ENCODE measurements at regions not wholly inside any gene's neighbourhood (a gene's known extent, or its start where the extent isn't known, plus 50 kb on each side); places are given as distances from the start of the nearest gene placed in this dataset.

DNA sequence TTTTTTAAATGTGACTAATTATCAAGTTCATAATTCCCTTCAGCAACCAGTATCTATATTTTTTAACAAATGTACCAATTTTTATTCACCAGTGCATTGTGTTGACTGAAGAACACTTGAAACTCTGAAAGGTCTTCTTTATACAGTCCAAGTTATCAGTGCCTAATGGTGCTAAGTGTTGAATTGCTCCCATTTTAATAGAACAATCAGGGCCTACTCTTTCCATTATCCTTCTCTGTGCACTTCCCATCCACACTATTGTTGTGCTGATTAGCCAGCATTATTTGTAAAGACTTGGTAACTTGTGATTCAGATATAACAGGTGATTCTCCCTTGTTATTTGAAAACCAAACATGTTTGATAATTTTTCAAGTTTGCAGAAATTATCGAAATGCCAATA lies 1209.7 kb upstream of the MAP3K7 start:
- 33% methylated on average over 1 of the region's 1 CpG for WGBS (ENCODE audit: insufficient coverage, insufficient replicate concordance, low lambda C conversion rate, missing lambda C conversion rate)
- Histone ChIP-seq H3K36me3 (ENCODE audit: control insufficient read depth in 2 of 2, insufficient read depth in 2 of 2, low read length in 1 of 2) (no peaks in the 10 kb centered on the region), H3K4me2 (ENCODE audit: control insufficient read depth, insufficient read depth) (no peak overlapping the region), H3K4me1 (ENCODE audit: control insufficient read depth, insufficient read depth, low read length) (no peaks in the 10 kb centered on the region), H4K20me1 (ENCODE audit: control insufficient read depth, insufficient read depth) (no peaks in the 10 kb centered on the region), H2AFZ (ENCODE audit: control insufficient read depth, low read depth, low read length) (no peak overlapping the region), H3K4me3 (no peak overlapping the region), H3K79me2 (ENCODE audit: control insufficient read depth, insufficient read depth, low read length) (no peaks in the 10 kb centered on the region), H3K27me3 (replicated peaks in 1 of 2; ENCODE audit: control insufficient read depth in 2 of 2, insufficient read depth in 2 of 2, low read length in 1 of 2) (no peaks in the 10 kb centered on the region), H3K9me3 (replicated peaks; ENCODE audit: control insufficient read depth, insufficient read depth, low read length) (no peaks in the 10 kb centered on the region), H3K27ac (ENCODE audit: control insufficient read depth, insufficient read depth) (no peak overlapping the region), H3K9ac (ENCODE audit: control insufficient read depth, insufficient read depth, low read length) (no peak overlapping the region)
- CTCF ChIA-PET, result interaction anchor here (0.8 to 1.2 kb wide), 4 partner anchors 8 to 47 kb away, joined by 3 to 4 read pairs (median 3); no protein-coding TSS in a partner anchor
- BruUV-seq (replicated peaks), result no TSS peak
- no peak for TF ChIP-seq PML (IDR thresholded peaks at IDR 0.05; ENCODE audit: low read length)
- TF ChIP-seq SREBF1 (IDR thresholded peaks at IDR 0.05; ENCODE audit: low read length), result no peak
- no peak for TF ChIP-seq RAD21 (IDR thresholded peaks at IDR 0.05; ENCODE audit: insufficient read depth, low read depth, low read length)
- TF ChIP-seq, protein P1, sequence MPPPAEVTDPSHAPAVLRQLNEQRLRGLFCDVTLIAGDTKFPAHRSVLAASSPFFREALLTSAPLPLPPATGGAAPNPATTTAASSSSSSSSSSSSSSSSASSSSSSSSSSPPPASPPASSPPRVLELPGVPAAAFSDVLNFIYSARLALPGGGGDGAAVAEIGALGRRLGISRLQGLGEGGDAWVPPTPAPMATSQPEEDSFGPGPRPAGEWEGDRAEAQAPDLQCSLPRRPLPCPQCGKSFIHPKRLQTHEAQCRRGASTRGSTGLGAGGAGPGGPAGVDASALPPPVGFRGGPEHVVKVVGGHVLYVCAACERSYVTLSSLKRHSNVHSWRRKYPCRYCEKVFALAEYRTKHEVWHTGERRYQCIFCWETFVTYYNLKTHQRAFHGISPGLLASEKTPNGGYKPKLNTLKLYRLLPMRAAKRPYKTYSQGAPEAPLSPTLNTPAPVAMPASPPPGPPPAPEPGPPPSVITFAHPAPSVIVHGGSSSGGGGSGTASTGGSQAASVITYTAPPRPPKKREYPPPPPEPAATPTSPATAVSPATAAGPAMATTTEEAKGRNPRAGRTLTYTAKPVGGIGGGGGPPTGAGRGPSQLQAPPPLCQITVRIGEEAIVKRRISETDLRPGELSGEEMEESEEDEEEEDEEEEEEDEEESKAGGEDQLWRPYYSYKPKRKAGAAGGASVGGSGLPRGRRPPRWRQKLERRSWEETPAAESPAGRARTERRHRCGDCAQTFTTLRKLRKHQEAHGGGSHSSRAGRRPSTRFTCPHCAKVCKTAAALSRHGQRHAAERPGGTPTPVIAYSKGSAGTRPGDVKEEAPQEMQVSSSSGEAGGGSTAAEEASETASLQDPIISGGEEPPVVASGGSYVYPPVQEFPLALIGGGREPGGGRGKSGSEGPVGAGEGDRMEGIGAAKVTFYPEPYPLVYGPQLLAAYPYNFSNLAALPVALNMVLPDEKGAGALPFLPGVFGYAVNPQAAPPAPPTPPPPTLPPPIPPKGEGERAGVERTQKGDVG (CRISPR knock-in tag; IDR thresholded peaks at IDR 0.05), result no peak
- no peak for TF ChIP-seq ZZZ3 (IDR thresholded peaks at IDR 0.05; ENCODE audit: control insufficient read depth, insufficient read length, low read depth)
- no peak for TF ChIP-seq IRF4 (IDR thresholded peaks at IDR 0.05; ENCODE audit: low read depth, low read length)
- TF ChIP-seq RFX5 (IDR thresholded peaks at IDR 0.05; ENCODE audit: low read depth, low read length), result no peak
- TF ChIP-seq, protein P2, sequence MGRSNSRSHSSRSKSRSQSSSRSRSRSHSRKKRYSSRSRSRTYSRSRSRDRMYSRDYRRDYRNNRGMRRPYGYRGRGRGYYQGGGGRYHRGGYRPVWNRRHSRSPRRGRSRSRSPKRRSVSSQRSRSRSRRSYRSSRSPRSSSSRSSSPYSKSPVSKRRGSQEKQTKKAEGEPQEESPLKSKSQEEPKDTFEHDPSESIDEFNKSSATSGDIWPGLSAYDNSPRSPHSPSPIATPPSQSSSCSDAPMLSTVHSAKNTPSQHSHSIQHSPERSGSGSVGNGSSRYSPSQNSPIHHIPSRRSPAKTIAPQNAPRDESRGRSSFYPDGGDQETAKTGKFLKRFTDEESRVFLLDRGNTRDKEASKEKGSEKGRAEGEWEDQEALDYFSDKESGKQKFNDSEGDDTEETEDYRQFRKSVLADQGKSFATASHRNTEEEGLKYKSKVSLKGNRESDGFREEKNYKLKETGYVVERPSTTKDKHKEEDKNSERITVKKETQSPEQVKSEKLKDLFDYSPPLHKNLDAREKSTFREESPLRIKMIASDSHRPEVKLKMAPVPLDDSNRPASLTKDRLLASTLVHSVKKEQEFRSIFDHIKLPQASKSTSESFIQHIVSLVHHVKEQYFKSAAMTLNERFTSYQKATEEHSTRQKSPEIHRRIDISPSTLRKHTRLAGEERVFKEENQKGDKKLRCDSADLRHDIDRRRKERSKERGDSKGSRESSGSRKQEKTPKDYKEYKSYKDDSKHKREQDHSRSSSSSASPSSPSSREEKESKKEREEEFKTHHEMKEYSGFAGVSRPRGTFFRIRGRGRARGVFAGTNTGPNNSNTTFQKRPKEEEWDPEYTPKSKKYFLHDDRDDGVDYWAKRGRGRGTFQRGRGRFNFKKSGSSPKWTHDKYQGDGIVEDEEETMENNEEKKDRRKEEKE (IDR thresholded peaks at IDR 0.05), result no peak
- no peak for TF ChIP-seq LARP7 (IDR thresholded peaks at IDR 0.05)
- no peak for TF ChIP-seq BACH1 (IDR thresholded peaks at IDR 0.05; ENCODE audit: borderline replicate concordance)
- TF ChIP-seq SRF (IDR thresholded peaks at IDR 0.05; ENCODE audit: low read depth in 2 of 2, low read length in 2 of 2), result no peak
- TF ChIP-seq SREBF2 (IDR thresholded peaks at IDR 0.05; ENCODE audit: low read length), result no peak
- no peak for TF ChIP-seq JUNB (IDR thresholded peaks at IDR 0.05)
- no peak for FAIRE-seq
- in situ Hi-C loops (cut with MboI) (no loop called here), intact Hi-C loops (cut with micrococcal nuclease; ENCODE audit: unreplicated experiment) (no loop called here)
- RAD21 ChIA-PET (ENCODE audit: unreplicated experiment), result interaction anchor here (1.3 kb wide), 1 partner anchor 17 kb away, joined by 4 read pairs; no protein-coding TSS in a partner anchor
- no peak for DNase-seq (ENCODE audit: low read depth, low spot score)
- SMC1A ChIA-PET (ENCODE audit: uncharacterized antibody, unreplicated experiment), result interaction anchor here (0.6 to 0.9 kb wide), 5 partner anchors 9 to 534 kb away, joined by 3 to 7 read pairs (median 3); no protein-coding TSS in a partner anchor
- POLR2A ChIA-PET, result no interaction called here
- no peak for ATAC-seq

Data from GM12878 (cell line).